ENCODE measurements at regions not wholly inside any gene's neighbourhood (a gene's known extent, or its start where the extent isn't known, plus 50 kb on each side); places are given as distances from the start of the nearest gene placed in this dataset.
A peak's percentile ranks its signal among the peaks of the same experiment; 100 is the strongest.

DNA sequence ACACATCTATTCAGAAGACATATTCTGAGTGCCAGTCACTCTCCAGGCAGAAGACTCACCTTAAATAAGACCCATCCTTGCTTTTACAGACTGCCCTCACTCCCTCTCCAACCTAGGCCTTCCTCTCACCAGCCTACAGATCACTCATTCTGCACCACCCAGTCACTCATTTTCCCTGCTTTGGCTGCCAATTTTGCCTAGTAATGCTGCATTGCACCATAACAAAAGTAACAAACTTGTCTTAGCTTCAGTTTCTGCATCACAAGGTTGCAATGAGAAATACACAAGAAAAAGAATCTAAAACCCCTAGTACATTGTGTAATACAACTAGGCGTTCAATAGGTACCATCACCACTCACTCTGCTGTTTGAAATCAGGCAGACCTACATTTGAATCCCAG, 292.4 kb downstream of the PLPP3 start:
- Histone ChIP-seq H3K9ac (ENCODE audit: low read length) (no peak overlapping the region), H3K4me1 (ENCODE audit: control insufficient read depth, insufficient read depth, low read length) (peaks cover 36% of the 10 kb centered on the region), H3K9me3 (ENCODE audit: control insufficient read depth, low read length) (no peaks in the 10 kb centered on the region), H3K27me3 (replicated peaks; ENCODE audit: control insufficient read depth, insufficient read depth, low read length) (no peaks in the 10 kb centered on the region), H3K4me3 (ENCODE audit: low read length) (no peak overlapping the region), H3K36me3 (ENCODE audit: control insufficient read depth, insufficient read depth, low read length, severe bottlenecking) (no peaks in the 10 kb centered on the region)
- peak; percentile 47 for DNase-seq (ENCODE audit: low read depth)

DNA sequence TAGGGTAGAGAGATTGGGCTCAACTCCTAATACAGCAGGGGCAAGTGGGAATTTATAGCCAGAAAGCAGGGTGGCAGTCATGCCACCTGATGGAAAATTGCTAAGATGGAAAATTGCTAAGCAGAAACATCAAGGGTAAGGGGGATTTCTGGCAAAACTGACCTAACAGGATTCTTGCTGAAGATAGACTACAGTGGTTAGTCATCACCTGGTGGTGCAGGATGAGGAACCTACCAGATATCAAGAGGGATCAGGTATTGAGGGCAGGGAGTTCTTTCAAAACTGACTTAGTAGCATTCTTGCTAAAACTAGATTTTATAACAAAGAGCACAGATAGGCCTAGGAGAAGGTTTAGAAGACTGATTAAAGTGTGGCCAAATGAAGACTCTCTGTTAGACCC, 292.9 kb downstream of the PLPP3 start:
- Histone ChIP-seq H3K4me1 (ENCODE audit: control insufficient read depth, insufficient read depth, low read length) (peaks cover 31% of the 10 kb centered on the region), H3K4me3 (ENCODE audit: low read length) (no peak overlapping the region), H3K9me3 (ENCODE audit: control insufficient read depth, low read length) (no peaks in the 10 kb centered on the region), H3K36me3 (ENCODE audit: control insufficient read depth, insufficient read depth, low read length, severe bottlenecking) (no peaks in the 10 kb centered on the region), H3K27me3 (replicated peaks; ENCODE audit: control insufficient read depth, insufficient read depth, low read length) (no peaks in the 10 kb centered on the region), H3K9ac (ENCODE audit: low read length) (no peak overlapping the region)
- DNase-seq (ENCODE audit: low read depth): no peak

DNA sequence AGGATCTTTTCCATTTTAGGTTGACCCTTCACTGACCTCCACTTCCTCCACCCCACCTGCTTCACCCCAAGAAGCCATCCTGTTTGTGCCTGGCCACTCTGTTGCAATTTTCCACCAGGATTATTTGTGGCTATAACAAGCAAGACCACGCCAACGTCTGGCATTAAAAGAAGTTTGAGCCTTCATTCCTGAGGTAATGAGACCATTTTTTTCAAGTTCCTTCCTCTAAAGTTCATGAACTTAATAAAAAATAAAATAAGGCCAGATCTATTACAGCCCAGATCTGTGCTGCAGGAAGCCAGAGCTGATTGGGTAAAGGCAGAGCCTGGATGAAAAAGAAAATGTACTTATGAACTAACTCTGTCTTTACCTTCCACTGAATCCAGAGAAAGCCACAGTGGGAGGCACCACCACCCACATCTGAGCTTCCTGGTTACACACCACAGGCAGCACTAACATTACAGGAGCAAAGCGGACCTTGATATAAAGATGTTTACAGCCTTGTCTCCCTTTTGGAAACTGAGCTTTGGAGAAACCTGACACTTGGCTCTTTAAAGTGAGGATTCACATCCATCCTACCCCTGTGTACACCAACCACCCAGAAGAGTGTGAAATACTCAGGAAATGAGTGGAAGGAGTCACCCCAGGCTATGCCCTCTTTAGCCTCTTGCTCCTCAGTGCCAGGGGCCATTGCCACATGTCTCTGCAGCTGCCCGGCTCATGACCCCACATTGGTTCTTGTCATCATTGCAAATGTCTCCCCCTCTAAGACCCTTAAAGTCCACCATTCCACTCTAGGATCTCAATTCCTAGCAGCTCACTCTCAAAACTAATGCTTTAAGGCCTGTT, 293.6 kb downstream of the PLPP3 start:
- Histone ChIP-seq H3K4me1 (ENCODE audit: control insufficient read depth, insufficient read depth, low read length) (peaks cover 25% of the 10 kb centered on the region), H3K9ac (ENCODE audit: low read length) (no peak overlapping the region), H3K27me3 (replicated peaks; ENCODE audit: control insufficient read depth, insufficient read depth, low read length) (no peaks in the 10 kb centered on the region), H3K36me3 (ENCODE audit: control insufficient read depth, insufficient read depth, low read length, severe bottlenecking) (no peaks in the 10 kb centered on the region), H3K9me3 (ENCODE audit: control insufficient read depth, low read length) (no peaks in the 10 kb centered on the region), H3K4me3 (ENCODE audit: low read length) (no peak overlapping the region)
- peak; percentile 36 for DNase-seq (ENCODE audit: low read depth)

DNA sequence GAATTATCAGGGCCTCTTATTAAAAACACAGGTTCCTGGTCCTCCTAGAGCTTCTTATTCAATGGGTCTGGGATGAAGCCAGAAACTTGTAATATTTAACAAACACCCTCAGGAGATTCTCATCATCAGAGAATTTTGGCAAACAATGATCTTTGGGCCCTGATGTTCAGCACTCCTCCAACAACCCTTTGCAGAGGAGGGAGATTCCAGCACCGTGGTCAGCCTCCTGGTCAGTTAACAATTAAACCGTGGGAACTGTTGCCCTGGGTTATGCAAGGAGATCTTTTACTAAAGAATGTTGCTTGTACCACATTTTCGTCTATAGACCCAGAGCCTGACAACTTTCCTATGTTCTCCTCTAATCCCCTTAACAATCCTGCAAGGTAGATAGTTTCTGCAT, 294.4 kb downstream of the PLPP3 start:
- DNase-seq (ENCODE audit: low read depth): peak; percentile 52
- Histone ChIP-seq H3K27me3 (replicated peaks; ENCODE audit: control insufficient read depth, insufficient read depth, low read length) (no peaks in the 10 kb centered on the region), H3K4me3 (ENCODE audit: low read length) (no peak overlapping the region), H3K9ac (ENCODE audit: low read length) (no peak overlapping the region), H3K36me3 (ENCODE audit: control insufficient read depth, insufficient read depth, low read length, severe bottlenecking) (no peaks in the 10 kb centered on the region), H3K4me1 (ENCODE audit: control insufficient read depth, insufficient read depth, low read length) (peaks cover 25% of the 10 kb centered on the region), H3K9me3 (ENCODE audit: control insufficient read depth, low read length) (no peaks in the 10 kb centered on the region)

DNA sequence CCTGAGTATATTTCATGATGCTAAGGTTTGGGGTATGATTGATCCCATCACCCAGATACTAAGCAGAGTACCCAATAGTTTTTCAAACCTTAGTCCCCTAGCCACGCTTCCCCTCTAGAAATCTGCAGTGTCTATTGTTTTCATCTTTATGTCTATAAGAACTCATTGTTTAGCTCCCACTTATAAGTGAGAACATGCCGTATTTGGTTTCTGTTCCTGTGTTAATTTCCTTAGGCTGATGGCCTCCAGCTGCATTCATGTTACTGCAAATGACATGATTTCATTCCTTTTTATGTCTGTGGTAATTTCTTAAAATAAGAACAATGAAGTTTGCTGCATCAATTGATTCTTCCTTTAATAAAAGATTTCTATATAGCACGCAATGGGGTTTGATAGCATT, 301.3 kb downstream of the PLPP3 start:
- no peaks in the 10 kb centered on the region for H3K27me3 ChIP-seq (replicated peaks; ENCODE audit: control insufficient read depth, insufficient read depth, low read length)
- H3K4me3 ChIP-seq (ENCODE audit: low read length): no peak overlapping the region
- DNase-seq (ENCODE audit: low read depth): no peak
- H3K9ac ChIP-seq (ENCODE audit: low read length): no peak overlapping the region
- H3K9me3 ChIP-seq (ENCODE audit: control insufficient read depth, low read length): no peaks in the 10 kb centered on the region
- no peaks in the 10 kb centered on the region for H3K4me1 ChIP-seq (ENCODE audit: control insufficient read depth, insufficient read depth, low read length)
- no peaks in the 10 kb centered on the region for H3K36me3 ChIP-seq (ENCODE audit: control insufficient read depth, insufficient read depth, low read length, severe bottlenecking)

DNA sequence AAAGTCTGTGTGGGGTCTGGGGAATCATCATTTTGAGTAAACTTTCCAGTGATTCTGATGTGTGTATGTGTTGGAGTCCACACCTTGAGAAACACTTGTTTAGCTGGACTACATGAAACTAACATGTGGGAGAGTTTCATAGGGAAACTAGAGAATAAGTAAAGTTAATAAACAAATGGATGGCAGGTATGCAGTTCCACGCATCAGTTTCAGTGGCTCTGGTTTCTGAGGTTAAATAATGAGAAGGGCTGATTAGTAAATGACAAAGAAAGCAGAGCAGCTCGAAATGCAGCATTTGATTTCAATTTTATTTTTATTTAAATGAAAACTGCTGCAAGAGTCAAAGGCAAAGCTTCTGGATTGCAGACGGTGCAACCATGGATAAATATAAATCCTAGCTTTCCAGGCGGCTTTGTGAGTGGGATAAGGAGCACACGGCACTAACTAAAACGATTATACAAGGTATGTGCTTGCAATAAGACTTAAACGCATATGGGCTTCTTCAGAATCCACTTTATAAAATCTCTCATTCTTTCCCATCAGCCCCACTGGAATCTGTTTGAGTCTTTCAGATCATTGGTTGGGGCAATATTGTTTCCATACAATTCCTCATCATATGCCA, 310.7 kb downstream of the PLPP3 start:
- Histone ChIP-seq H3K27me3 (replicated peaks; ENCODE audit: control insufficient read depth, insufficient read depth, low read length) (no peaks in the 10 kb centered on the region), H3K36me3 (ENCODE audit: control insufficient read depth, insufficient read depth, low read length, severe bottlenecking) (no peaks in the 10 kb centered on the region), H3K9me3 (ENCODE audit: control insufficient read depth, low read length) (no peaks in the 10 kb centered on the region), H3K4me3 (ENCODE audit: low read length) (no peak overlapping the region), H3K9ac (ENCODE audit: low read length) (no peak overlapping the region), H3K4me1 (ENCODE audit: control insufficient read depth, insufficient read depth, low read length) (no peaks in the 10 kb centered on the region)
- no peak for DNase-seq (ENCODE audit: low read depth)

DNA sequence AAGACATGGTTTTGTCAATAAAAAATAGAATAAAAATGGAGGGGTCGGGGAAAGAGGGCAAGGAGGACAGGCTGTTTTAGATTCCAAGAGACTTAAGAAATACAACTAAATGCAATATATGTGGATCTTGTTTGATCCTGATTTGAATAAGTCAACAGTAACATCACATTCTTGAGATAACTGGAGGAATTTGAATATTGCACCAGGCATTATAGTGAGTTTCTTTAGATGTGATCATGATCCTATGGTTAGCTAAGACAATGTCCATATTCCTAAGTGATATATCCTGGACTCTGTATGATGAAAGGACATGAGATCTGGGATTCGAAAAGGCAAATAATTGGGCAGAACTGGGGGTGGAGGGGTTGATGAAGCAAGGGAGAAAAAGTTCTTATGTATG, 311.8 kb downstream of the PLPP3 start:
- DNase-seq (ENCODE audit: low read depth): peak; percentile 18
- Histone ChIP-seq H3K4me1 (ENCODE audit: control insufficient read depth, insufficient read depth, low read length) (no peaks in the 10 kb centered on the region), H3K27me3 (replicated peaks; ENCODE audit: control insufficient read depth, insufficient read depth, low read length) (no peaks in the 10 kb centered on the region), H3K9ac (ENCODE audit: low read length) (no peak overlapping the region), H3K4me3 (ENCODE audit: low read length) (no peak overlapping the region), H3K36me3 (ENCODE audit: control insufficient read depth, insufficient read depth, low read length, severe bottlenecking) (no peaks in the 10 kb centered on the region), H3K9me3 (ENCODE audit: control insufficient read depth, low read length) (no peaks in the 10 kb centered on the region)

DNA sequence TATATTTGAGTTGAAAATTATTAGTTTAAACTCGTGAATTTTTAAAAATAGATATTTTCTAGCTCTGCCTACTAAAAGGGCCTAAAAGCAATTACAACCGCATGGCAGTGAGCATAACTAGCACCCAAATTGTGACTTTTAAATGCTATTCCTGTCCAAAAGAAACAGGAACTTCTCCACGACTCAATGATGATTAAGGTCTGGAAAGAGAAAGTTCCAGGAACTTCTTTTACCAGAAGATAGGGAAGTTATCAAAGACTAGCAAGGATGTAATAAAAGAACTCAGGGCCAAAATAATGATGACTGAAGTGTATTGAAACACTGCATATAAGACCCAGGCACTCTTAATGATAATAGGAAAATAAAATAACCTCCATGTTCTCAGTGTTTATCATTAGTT, 313.0 kb downstream of the PLPP3 start:
- Histone ChIP-seq H3K9ac (ENCODE audit: low read length) (no peak overlapping the region), H3K9me3 (ENCODE audit: control insufficient read depth, low read length) (no peaks in the 10 kb centered on the region), H3K4me1 (ENCODE audit: control insufficient read depth, insufficient read depth, low read length) (no peaks in the 10 kb centered on the region), H3K36me3 (ENCODE audit: control insufficient read depth, insufficient read depth, low read length, severe bottlenecking) (no peaks in the 10 kb centered on the region), H3K27me3 (replicated peaks; ENCODE audit: control insufficient read depth, insufficient read depth, low read length) (no peaks in the 10 kb centered on the region), H3K4me3 (ENCODE audit: low read length) (no peak overlapping the region)
- no peak for DNase-seq (ENCODE audit: low read depth)

DNA sequence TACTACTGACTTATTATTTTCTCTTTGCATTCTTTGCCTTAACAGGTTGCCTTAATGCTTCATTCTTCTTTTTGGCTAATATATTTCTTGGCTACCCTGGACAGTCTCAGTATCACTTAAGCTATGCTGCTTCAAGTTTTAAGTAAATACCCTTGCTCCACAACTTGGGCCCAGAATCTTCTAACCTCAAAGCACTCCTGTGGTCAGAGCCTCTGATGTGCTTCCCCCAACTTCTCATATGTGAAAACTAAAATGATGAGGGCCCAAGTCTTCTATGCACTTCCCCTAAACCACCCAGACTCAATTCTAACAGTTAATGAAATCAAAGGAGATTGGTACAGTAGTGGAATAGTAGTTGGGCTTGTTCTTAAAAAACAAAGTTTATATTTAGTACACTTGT, 314.1 kb downstream of the PLPP3 start:
- DNase-seq (ENCODE audit: low read depth): no peak
- Histone ChIP-seq H3K4me3 (ENCODE audit: low read length) (no peak overlapping the region), H3K9ac (ENCODE audit: low read length) (no peak overlapping the region), H3K9me3 (ENCODE audit: control insufficient read depth, low read length) (no peaks in the 10 kb centered on the region), H3K27me3 (replicated peaks; ENCODE audit: control insufficient read depth, insufficient read depth, low read length) (no peaks in the 10 kb centered on the region), H3K4me1 (ENCODE audit: control insufficient read depth, insufficient read depth, low read length) (no peaks in the 10 kb centered on the region), H3K36me3 (ENCODE audit: control insufficient read depth, insufficient read depth, low read length, severe bottlenecking) (no peaks in the 10 kb centered on the region)

DNA sequence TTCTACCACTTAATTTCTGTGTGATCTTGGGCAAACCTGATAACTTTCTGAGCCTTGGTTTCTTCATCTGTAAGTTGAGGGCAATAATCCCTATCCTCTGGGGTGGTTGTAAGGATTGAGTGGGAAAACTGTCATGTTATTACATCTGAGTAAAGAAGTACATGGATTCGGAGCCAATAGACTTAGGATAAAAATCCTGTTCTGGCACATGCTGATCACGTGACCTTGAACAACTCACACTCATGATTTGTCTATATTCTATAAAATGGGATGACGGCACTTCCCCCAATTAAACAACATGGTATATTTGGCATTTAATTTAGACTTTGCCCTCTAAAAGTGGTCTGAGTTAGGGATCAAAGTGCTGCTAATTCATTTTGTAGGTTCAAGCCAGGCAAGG, 315.5 kb downstream of the PLPP3 start:
- DNase-seq (ENCODE audit: low read depth): no peak
- H3K4me1 ChIP-seq (ENCODE audit: control insufficient read depth, insufficient read depth, low read length): no peaks in the 10 kb centered on the region
- no peaks in the 10 kb centered on the region for H3K27me3 ChIP-seq (replicated peaks; ENCODE audit: control insufficient read depth, insufficient read depth, low read length)
- no peak overlapping the region for H3K9ac ChIP-seq (ENCODE audit: low read length)
- no peak overlapping the region for H3K4me3 ChIP-seq (ENCODE audit: low read length)
- no peaks in the 10 kb centered on the region for H3K36me3 ChIP-seq (ENCODE audit: control insufficient read depth, insufficient read depth, low read length, severe bottlenecking)
- no peaks in the 10 kb centered on the region for H3K9me3 ChIP-seq (ENCODE audit: control insufficient read depth, low read length)

DNA sequence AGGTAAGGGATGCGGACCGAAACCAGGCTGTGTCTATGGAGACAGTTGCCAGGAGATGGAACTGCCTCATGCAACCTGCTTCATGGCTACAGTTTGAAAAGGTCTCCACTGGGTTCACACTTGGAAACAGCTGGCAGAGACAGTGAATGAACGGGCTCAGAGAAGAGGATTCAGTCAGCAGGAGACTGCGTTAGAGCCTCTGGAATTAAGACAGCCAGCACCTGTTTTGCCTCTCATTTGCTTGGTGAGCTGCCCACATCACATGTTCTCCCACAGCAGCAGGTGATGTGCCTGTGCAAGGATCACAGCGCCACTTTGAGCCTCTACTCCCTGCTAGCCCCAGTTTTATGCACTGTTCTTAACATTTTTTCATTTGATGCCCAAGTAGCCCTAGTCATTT, 321.0 kb downstream of the PLPP3 start:
- H3K9ac ChIP-seq (ENCODE audit: low read length): no peak overlapping the region

More for the DNA sequence above, 321.0 kb downstream of the PLPP3 start:
- H3K4me3 ChIP-seq (ENCODE audit: low read length): no peak overlapping the region
- DNase-seq (ENCODE audit: low read depth): no peak
- no peaks in the 10 kb centered on the region for H3K27me3 ChIP-seq (replicated peaks; ENCODE audit: control insufficient read depth, insufficient read depth, low read length)
- H3K4me1 ChIP-seq (ENCODE audit: control insufficient read depth, insufficient read depth, low read length): peaks cover 36% of the 10 kb centered on the region
- no peaks in the 10 kb centered on the region for H3K36me3 ChIP-seq (ENCODE audit: control insufficient read depth, insufficient read depth, low read length, severe bottlenecking)
- no peaks in the 10 kb centered on the region for H3K9me3 ChIP-seq (ENCODE audit: control insufficient read depth, low read length)
